C4-2B (cell line): ENCODE measurements at regions not wholly inside any gene's neighbourhood (a gene's known extent, or its start where the extent isn't known, plus 50 kb on each side); places are given as distances from the start of the nearest gene placed in this dataset.

Experiments
- H3K27ac ChIP-seq: fragments of 450-650 bp; 2 replicates; pipeline ENCODE4 v1.5.1; 2017
- ZFX ChIP-seq: fragments of 450-650 bp; IDR thresholded peaks from 2 replicates; pipeline ENCODE4 v1.6.1; 2017
- TF ChIP-seq, protein P1 (sequence below): fragments of 450-650 bp; conservative IDR thresholded peaks from 2 replicates; pipeline ENCODE4 v1.5.1; 2017; ENCODE audit warnings: mild to moderate bottlenecking

DNA sequence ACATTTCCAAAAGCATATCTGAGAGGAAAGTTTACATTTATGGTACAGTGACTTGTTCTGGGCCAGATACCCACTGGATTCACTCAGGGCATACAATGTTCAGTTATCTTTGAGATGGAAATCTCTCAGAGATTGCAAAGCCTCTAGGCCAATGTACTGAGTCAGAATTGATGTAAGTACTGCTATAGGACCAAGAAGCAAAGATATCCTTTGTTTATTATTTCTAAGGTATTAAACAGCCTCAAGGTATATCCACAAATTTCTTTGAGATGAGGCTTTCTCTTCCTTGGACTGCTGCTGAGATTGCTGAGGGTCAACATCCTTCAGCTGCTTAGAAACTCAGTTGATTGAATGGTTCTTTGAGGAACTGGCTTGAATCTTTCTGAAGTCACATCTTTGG lies 484.0 kb downstream of the METTL15 start:
- H3K27ac ChIP-seq: no peak overlapping the region
- TF ChIP-seq ZFX: no peak
- TF ChIP-seq, protein P1, sequence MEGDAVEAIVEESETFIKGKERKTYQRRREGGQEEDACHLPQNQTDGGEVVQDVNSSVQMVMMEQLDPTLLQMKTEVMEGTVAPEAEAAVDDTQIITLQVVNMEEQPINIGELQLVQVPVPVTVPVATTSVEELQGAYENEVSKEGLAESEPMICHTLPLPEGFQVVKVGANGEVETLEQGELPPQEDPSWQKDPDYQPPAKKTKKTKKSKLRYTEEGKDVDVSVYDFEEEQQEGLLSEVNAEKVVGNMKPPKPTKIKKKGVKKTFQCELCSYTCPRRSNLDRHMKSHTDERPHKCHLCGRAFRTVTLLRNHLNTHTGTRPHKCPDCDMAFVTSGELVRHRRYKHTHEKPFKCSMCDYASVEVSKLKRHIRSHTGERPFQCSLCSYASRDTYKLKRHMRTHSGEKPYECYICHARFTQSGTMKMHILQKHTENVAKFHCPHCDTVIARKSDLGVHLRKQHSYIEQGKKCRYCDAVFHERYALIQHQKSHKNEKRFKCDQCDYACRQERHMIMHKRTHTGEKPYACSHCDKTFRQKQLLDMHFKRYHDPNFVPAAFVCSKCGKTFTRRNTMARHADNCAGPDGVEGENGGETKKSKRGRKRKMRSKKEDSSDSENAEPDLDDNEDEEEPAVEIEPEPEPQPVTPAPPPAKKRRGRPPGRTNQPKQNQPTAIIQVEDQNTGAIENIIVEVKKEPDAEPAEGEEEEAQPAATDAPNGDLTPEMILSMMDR: no peak

DNA sequence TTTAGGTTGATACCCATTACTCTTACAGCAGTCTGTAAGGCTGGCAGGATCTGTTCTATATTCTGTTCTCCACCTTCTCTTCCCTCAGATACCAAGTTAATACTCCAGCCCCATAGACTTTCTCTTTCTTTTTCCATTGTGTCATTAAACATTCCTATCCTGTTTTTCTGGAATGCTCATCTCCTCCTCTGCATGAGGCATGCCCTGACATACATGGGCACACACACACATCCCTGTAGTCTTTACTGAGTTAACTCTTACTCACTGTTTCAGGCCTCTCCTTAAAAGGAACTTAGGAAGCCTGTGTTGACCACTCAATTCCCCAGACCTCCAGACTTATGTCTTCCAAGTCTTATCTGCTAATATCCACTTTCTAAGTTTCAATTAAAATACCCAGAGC lies 476.8 kb downstream of the METTL15 start:
- TF ChIP-seq, protein P1: no peak
- TF ChIP-seq ZFX: no peak
- no peak overlapping the region for H3K27ac ChIP-seq

DNA sequence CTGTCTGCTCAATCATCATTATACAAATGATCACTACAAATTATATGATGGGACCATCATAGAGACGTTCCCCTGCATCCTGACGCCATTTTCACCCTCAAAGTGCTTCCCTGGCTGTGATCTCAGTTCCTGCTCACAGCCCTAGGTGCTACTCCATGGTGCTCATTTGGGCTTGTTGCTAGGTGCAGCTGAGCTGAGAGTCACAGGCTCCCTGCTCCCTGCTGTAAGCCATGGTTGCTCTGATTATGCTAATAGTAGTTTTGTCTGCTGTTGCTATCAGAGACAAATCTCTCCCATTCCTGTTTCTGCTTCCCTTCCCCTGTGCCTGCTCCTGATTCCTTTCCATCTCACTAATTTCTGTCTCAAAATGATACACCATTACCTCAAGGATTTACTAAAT lies 474.3 kb downstream of the METTL15 start:
- no peak for TF ChIP-seq ZFX
- TF ChIP-seq, protein P1: no peak
- no peak overlapping the region for H3K27ac ChIP-seq

DNA sequence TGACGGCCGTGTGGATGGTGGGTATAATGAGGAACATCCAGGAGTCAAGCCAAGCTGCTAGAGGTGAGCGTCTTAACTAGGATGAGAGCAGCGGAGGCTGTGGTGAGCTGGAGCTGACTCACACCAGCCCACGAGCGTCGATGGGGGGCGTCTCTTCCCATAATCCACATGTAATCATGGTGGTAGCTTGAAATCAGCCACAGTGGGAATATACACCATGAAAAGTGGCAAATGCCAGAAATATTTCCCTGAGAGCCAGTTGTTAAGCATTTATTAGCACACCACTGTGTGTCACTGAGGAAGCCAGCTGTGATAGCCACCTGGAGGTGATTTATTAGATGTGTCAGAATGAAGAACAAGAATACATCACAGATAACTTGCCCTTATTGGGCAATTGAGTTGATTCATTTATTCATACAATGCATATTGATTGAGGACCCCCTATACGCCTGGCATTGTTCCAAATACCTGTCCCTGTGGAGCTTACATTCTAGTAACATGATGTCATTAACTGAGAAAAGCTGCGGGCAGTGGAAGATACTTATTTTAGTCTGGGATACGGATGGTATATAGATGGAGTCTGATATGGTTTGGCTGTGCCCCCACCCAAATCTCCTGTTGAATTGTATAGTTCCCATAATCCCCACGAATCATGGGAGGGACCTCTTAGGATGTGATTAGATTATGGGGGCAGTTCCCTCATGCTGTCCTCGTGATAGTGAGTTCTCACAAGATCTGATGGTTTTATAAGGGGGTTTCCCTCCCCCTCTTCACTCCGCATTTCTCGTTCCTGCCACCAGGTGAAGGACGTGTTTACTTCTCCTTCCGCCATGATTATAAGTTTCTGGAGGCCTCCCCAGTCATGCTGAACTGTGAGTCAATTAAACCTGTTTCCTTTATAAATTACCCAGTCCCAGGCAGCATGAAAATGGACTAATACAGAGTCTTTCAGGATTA lies 473.4 kb downstream of the METTL15 start:
- TF ChIP-seq, protein P1: no peak; the same call in none of the 2 replicates
- TF ChIP-seq ZFX: no peak
- no peak overlapping the region for H3K27ac ChIP-seq

DNA sequence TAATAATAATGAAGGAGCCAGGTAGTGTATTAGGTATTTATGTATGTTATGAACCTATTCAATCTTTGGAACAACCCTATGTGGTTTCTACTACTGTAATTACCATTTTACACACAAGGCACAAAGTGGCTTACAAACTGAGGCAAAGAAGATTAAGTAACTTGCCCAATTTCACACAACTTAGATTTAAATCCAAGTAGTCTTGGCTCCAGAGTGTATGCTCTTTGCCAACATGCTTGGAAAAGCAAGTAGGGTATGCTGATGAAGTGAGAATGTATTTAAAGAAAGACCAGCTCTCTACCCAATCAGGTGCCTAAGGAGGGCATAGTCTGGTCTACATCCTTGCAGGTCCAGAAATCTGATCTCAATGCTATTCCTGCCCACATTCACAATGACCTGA lies 463.2 kb downstream of the METTL15 start:
- no peak for TF ChIP-seq ZFX
- TF ChIP-seq, protein P1: no peak
- H3K27ac ChIP-seq: no peak overlapping the region

DNA sequence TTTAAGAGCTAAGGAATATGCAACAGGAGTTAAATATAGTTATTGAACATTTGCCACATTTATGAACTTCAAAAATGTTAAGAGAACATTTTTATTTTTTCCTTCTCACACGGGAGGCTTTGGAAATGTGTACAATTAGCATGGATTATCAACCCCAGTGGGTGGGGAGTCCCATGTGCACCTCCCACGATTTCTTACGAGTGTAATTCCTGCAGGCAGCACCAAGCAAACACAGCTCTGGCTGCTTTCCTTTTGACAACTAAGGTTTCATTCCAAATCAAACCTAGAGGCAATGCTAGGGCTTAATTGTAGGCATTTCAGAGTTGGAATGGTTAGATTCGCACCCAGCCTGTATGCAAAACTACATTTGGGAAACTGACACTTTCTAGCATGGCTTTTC lies 460.9 kb downstream of the METTL15 start:
- no peak overlapping the region for H3K27ac ChIP-seq
- no peak for TF ChIP-seq ZFX
- TF ChIP-seq, protein P1: no peak

DNA sequence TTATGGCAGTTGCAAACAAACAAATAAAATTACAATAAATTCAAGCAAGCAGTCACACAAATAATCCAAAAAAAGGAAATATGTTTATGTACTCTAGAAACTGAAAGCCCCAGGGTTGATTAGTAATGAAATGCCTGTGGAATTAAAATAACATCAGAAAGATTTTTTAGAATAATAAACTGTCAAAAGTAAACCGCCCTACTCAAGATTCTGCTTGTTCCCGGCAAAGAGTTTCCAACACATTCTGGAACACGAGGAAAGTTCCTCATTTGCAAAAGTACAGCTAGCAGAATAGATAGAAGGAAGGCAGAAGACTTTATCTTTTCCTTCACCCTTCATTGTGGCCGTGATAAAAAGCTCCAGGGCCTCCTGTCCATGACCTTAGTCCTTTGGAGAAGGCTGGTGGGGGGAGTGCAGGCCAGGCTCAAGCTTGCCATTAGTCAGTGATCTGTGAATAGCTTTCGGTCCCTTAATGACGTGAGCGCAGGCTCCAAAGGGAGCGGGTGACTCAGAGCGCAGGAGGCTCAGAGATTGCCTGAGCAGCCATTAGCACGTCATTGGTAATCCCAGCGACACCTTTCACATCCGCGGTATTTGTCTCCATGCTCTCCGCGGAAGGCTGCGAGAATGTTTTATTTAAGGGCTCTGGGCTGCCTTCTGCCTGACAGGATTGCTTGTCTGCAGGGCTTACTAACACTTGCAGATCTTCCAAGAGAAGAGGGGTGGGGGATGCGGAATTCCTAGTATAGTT lies 458.3 kb downstream of the METTL15 start:
- H3K27ac ChIP-seq: no peak overlapping the region
- TF ChIP-seq, protein P1: no peak
- TF ChIP-seq ZFX: no peak
